Nephron progenitor cell (in vitro differentiated cells): ENCODE measurements at regions not wholly inside any gene's neighbourhood (a gene's known extent, or its start where the extent isn't known, plus 50 kb on each side); places are given as distances from the start of the nearest gene placed in this dataset.

Source experiments
- DNase-seq: peaks from one replicate; pipeline ENCODE4 v3.0.0; 2021
- H3K27ac Mint-ChIP-seq: 2 replicates; pipeline ENCODE4 v1.8.0; 2021; ENCODE audit warnings: mild to moderate bottlenecking, moderate library complexity, mixed read lengths
- H3K27me3 Mint-ChIP-seq: 2 replicates; pipeline ENCODE4 v1.8.0; 2021; ENCODE audit warnings: mild to moderate bottlenecking, low read depth, mixed read lengths; ENCODE audit not compliant: poor library complexity
- H3K36me3 Mint-ChIP-seq: 2 replicates; pipeline ENCODE4 v1.8.0; 2021; ENCODE audit warnings: low read depth, mixed read lengths
- H3K4me1 Mint-ChIP-seq: 2 replicates; pipeline ENCODE4 v1.8.0; 2021; ENCODE audit warnings: mixed read lengths
- H3K4me3 Mint-ChIP-seq: 2 replicates; pipeline ENCODE4 v1.8.0; 2021; ENCODE audit warnings: mild to moderate bottlenecking, moderate library complexity, mixed read lengths
- H3K9me3 Mint-ChIP-seq: 2 replicates; pipeline ENCODE4 v1.8.0; 2021; ENCODE audit warnings: mild to moderate bottlenecking, moderate library complexity, mixed read lengths
- TF ChIP-seq, protein P1 (sequence below): fragments of 200-600 bp; sonication (generic); IDR thresholded peaks from 2 replicates; pipeline ENCODE4 v1.5.0; 2021; ENCODE audit warnings: antibody characterized with exemption

GRCh38 chr20:10868299-10868698 is 194.5 kb upstream of the JAG1 start:
- TF ChIP-seq, protein P1, sequence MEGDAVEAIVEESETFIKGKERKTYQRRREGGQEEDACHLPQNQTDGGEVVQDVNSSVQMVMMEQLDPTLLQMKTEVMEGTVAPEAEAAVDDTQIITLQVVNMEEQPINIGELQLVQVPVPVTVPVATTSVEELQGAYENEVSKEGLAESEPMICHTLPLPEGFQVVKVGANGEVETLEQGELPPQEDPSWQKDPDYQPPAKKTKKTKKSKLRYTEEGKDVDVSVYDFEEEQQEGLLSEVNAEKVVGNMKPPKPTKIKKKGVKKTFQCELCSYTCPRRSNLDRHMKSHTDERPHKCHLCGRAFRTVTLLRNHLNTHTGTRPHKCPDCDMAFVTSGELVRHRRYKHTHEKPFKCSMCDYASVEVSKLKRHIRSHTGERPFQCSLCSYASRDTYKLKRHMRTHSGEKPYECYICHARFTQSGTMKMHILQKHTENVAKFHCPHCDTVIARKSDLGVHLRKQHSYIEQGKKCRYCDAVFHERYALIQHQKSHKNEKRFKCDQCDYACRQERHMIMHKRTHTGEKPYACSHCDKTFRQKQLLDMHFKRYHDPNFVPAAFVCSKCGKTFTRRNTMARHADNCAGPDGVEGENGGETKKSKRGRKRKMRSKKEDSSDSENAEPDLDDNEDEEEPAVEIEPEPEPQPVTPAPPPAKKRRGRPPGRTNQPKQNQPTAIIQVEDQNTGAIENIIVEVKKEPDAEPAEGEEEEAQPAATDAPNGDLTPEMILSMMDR, result no peak
- no peak overlapping the region for H3K4me3 Mint-ChIP-seq
- H3K4me1 Mint-ChIP-seq, result peaks cover 26% of the 10 kb centered on the region
- no peak overlapping the region for H3K27ac Mint-ChIP-seq
- H3K27me3 Mint-ChIP-seq, result no peaks in the 10 kb centered on the region
- H3K36me3 Mint-ChIP-seq, result no peaks in the 10 kb centered on the region
- H3K9me3 Mint-ChIP-seq, result no peaks in the 10 kb centered on the region
- no peak for DNase-seq

DNA sequence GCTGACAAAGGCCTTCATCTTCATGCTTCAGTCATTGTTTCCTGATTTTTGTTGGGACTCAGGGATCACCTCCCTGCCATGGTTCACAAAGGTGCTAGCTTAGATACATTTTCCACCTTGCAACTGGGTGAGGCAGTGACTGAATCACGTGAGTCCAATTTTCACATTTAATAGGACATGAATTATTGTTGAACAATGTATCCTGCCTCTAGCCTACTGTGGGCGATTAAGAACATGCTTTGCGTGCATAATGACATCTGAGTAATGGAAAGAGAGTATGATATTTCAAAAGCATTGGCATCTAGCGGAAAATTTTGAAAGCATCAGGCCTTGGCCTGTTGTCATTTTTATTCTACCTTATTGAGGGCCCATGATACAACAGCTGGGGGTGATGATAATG is 199.2 kb upstream of the JAG1 start:
- H3K27me3 Mint-ChIP-seq, result no peaks in the 10 kb centered on the region
- TF ChIP-seq, protein P1, result no peak
- H3K4me1 Mint-ChIP-seq, result peaks cover 11% of the 10 kb centered on the region
- H3K36me3 Mint-ChIP-seq, result no peaks in the 10 kb centered on the region
- no peak for DNase-seq
- no peak overlapping the region for H3K27ac Mint-ChIP-seq
- H3K9me3 Mint-ChIP-seq, result peaks cover 6% of the 10 kb centered on the region
- no peak overlapping the region for H3K4me3 Mint-ChIP-seq

DNA sequence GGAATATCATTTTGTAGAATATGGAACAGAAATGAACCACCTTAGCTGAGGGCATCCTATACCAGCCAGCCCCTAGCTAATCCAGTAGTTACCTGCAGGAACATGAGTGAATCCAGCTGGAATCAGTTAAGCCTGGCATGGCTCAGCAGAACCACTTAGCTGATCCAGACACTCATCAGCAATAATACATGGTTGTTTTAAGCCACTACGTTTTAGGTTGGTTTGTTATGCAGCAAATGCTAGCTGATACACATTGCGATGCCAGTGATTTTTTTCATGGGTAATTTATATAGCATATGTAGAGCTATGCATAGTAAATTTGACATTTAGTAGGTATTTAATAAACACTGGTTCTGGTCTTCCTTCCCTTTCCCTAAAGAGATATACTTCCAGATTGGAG is 201.9 kb upstream of the JAG1 start:
- no peak for DNase-seq
- H3K27ac Mint-ChIP-seq, result no peak overlapping the region
- H3K27me3 Mint-ChIP-seq, result no peaks in the 10 kb centered on the region
- peaks cover 14% of the 10 kb centered on the region for H3K4me1 Mint-ChIP-seq
- H3K4me3 Mint-ChIP-seq, result no peak overlapping the region
- peaks cover 6% of the 10 kb centered on the region for H3K9me3 Mint-ChIP-seq
- TF ChIP-seq, protein P1, result no peak
- H3K36me3 Mint-ChIP-seq, result no peaks in the 10 kb centered on the region

DNA sequence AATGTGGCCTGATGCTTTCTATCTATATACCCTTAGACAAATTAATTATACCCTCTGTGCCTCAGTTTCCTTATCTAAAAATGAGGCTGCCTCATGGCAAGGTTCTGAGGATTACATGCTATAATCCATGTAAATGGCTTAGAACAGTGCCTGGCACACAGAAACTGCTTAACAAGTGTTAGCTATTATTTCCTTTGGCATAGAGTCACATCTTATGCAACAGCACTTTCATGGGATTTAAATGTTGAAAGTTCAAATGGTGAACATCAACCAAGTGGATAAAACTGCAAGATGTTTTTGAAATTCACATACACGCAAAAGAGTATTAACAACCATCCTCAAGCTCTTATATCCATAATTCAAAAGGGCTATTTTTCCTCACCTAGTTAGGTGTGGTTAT is 202.8 kb upstream of the JAG1 start:
- TF ChIP-seq, protein P1, result no peak
- no peaks in the 10 kb centered on the region for H3K27me3 Mint-ChIP-seq
- peaks cover 6% of the 10 kb centered on the region for H3K9me3 Mint-ChIP-seq

GRCh38 chr20:10877342-10877741 is 203.5 kb upstream of the JAG1 start:
- TF ChIP-seq, protein P1, result no peak

More for the DNA sequence above, 202.8 kb upstream of the JAG1 start:
- Mint-ChIP-seq H3K27ac (no peak overlapping the region), H3K36me3 (no peaks in the 10 kb centered on the region), H3K4me3 (no peak overlapping the region), H3K4me1 (peaks cover 8% of the 10 kb centered on the region)
- DNase-seq, result no peak

GRCh38 chr20:10883166-10883565 is 209.4 kb upstream of the JAG1 start:
- Mint-ChIP-seq H3K36me3 (no peaks in the 10 kb centered on the region), H3K4me1 (peaks cover 14% of the 10 kb centered on the region), H3K27ac (no peak overlapping the region), H3K9me3 (peaks cover 8% of the 10 kb centered on the region), H3K27me3 (no peaks in the 10 kb centered on the region), H3K4me3 (no peak overlapping the region)
- DNase-seq, result no peak
- TF ChIP-seq, protein P1, result no peak

More at GRCh38 chr20:10877342-10877741, 203.5 kb upstream of the JAG1 start:
- DNase-seq, result no peak
- Mint-ChIP-seq H3K27ac (no peak overlapping the region), H3K27me3 (no peaks in the 10 kb centered on the region), H3K9me3 (peaks cover 6% of the 10 kb centered on the region), H3K36me3 (no peaks in the 10 kb centered on the region), H3K4me1 (peaks cover 8% of the 10 kb centered on the region), H3K4me3 (no peak overlapping the region)
